Pons (tissue), 1 donor: ENCODE measurements at regions not wholly inside any gene's neighbourhood (a gene's known extent, or its start where the extent isn't known, plus 50 kb on each side); places are given as distances from the start of the nearest gene placed in this dataset.
"Not testable (repeated sequence)": the region's sequence is repeated elsewhere in the genome, so short reads cannot be mapped to it uniquely, and the experiment has no call there.

ENCODE experiments used
- DNase-seq: peaks from one replicate; pipeline ENCODE4 v3.0.0-alpha.2; 2016; ENCODE audit warnings: low spot score

GRCh38 chr1:30361890-30362602, 361.3 kb downstream of the MATN1 start:
- DNase-seq: not testable (repeated sequence)

GRCh38 chr1:30360753-30361152, 362.6 kb downstream of the MATN1 start:
- no peak for DNase-seq

- no peak for DNase-seq
These were observed 363.1 kb downstream of the MATN1 start for GRCh38 chr1:30360281-30360680.

- DNase-seq: no peak
These were observed 363.7 kb downstream of the MATN1 start for GRCh38 chr1:30359539-30360220.

GRCh38 chr1:30358500-30358899, 364.9 kb downstream of the MATN1 start:
- DNase-seq: no peak

GRCh38 chr1:30356839-30357238, 366.5 kb downstream of the MATN1 start:
- DNase-seq: no peak

- no peak for DNase-seq
These were observed 369.0 kb downstream of the MATN1 start for GRCh38 chr1:30354410-30354809.

- DNase-seq: peak; percentile 10
These were observed 369.7 kb downstream of the MATN1 start for GRCh38 chr1:30353637-30354036.

- DNase-seq: no peak
These were observed 375.2 kb downstream of the MATN1 start for GRCh38 chr1:30348147-30348546.

GRCh38 chr1:30345491-30346130, 377.8 kb downstream of the MATN1 start:
- no peak for DNase-seq

GRCh38 chr1:30343562-30343961, 379.8 kb downstream of the MATN1 start:
- DNase-seq: no peak

GRCh38 chr1:30342535-30343141, 380.7 kb downstream of the MATN1 start:
- no peak for DNase-seq

- no peak for DNase-seq
These were observed 382.5 kb downstream of the MATN1 start for GRCh38 chr1:30340934-30341333.

GRCh38 chr1:30339866-30340265, 383.5 kb downstream of the MATN1 start:
- DNase-seq: no peak

GRCh38 chr1:30338765-30339164, 384.6 kb downstream of the MATN1 start:
- no peak for DNase-seq

- no peak for DNase-seq
These were observed 386.1 kb downstream of the MATN1 start for GRCh38 chr1:30337324-30337620.

GRCh38 chr1:30336550-30337323, 386.6 kb downstream of the MATN1 start:
- no peak for DNase-seq

- DNase-seq: peak; percentile 11
These were observed 387.4 kb downstream of the MATN1 start for GRCh38 chr1:30335997-30336390.

- DNase-seq: no peak
These were observed 387.9 kb downstream of the MATN1 start for GRCh38 chr1:30335389-30335996.

- no peak for DNase-seq
These were observed 388.6 kb downstream of the MATN1 start for GRCh38 chr1:30334767-30335166.
